Osteoblast (primary cell): ENCODE measurements at regions not wholly inside any gene's neighbourhood (a gene's known extent, or its start where the extent isn't known, plus 50 kb on each side); places are given as distances from the start of the nearest gene placed in this dataset.

Source experiments
- DNase-seq: peaks from one replicate; pipeline ENCODE4 v3.0.0; 2011; ENCODE audit warnings: low spot score, mixed read lengths; ENCODE audit not compliant: insufficient read length; ENCODE audit errors: missing footprints
- H2AFZ ChIP-seq: 2 replicates; pipeline ENCODE4 v1.6.0; 2011; ENCODE audit warnings: mild to moderate bottlenecking, low read length
- H3K27ac ChIP-seq: 2 replicates; pipeline ENCODE4 v1.5.1; 2011; ENCODE audit warnings: mild to moderate bottlenecking, low read depth, low read length, moderate library complexity
- H3K27me3 ChIP-seq: 2 replicates; pipeline ENCODE4 v1.6.0; 2012; ENCODE audit warnings: mild to moderate bottlenecking, control low read depth, inconsistent platforms, low read length, moderate library complexity; ENCODE audit not compliant: insufficient read depth
- H3K36me3 ChIP-seq: 2 replicates; pipeline ENCODE4 v1.5.1; 2011; ENCODE audit warnings: mild to moderate bottlenecking, low read length, control low read depth, moderate library complexity; ENCODE audit not compliant: insufficient read depth
- H3K4me1 ChIP-seq: 2 replicates; pipeline ENCODE4 v1.5.1; 2011; ENCODE audit warnings: mild to moderate bottlenecking, low read length, control low read depth, moderate library complexity; ENCODE audit not compliant: insufficient read depth
- H3K4me2 ChIP-seq: 2 replicates; pipeline ENCODE4 v1.6.0; 2011; ENCODE audit warnings: mild to moderate bottlenecking, low read length; ENCODE audit not compliant: insufficient read depth
- H3K4me3 ChIP-seq: fragments of 200-600 bp; sonication (generic); 3 replicates; pipeline ENCODE4 v1.5.1; 2012; ENCODE audit warnings: mild to moderate bottlenecking, low read length, inconsistent platforms; ENCODE audit not compliant: insufficient read depth
- H3K79me2 ChIP-seq: 2 replicates; pipeline ENCODE4 v1.6.0; 2012; ENCODE audit warnings: mild to moderate bottlenecking, low read length, control low read depth, inconsistent platforms; ENCODE audit not compliant: insufficient read depth
- H3K9me3 ChIP-seq: 2 replicates; pipeline ENCODE4 v1.5.1; 2011; ENCODE audit warnings: low read depth, low read length, control low read depth
- H4K20me1 ChIP-seq: 2 replicates; pipeline ENCODE4 v1.6.0; 2012; ENCODE audit warnings: mild to moderate bottlenecking, low read length, control low read depth; ENCODE audit not compliant: insufficient read depth
- TF ChIP-seq, protein P1 (sequence below): IDR thresholded peaks from 2 replicates; pipeline ENCODE4 v1.5.1; 2011; ENCODE audit warnings: mild to moderate bottlenecking, low read depth, low read length, moderate library complexity; ENCODE audit errors: extremely low read depth

DNA sequence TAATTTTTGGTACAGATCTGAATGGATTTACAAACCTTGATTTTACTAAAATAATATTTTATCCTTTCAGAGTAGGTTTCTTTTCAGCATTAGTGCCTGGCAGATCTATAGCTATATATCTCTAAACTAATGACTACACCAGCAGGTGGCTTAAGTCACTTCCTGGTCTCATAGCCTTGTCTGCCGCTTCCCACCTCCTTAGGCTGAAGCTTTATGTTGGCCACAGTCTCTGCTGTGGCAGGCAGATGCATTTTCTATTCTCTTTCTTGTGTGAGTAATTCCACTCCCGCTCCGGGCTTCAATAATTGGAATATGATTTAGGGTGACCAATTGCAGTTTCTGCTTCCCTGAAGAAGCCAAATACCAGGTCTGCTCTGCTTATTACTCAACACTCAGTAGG lies 226.8 kb upstream of the HS3ST5 start:
- DNase-seq: no peak
- no peaks in the 10 kb centered on the region for H3K27me3 ChIP-seq
- TF ChIP-seq, protein P1, sequence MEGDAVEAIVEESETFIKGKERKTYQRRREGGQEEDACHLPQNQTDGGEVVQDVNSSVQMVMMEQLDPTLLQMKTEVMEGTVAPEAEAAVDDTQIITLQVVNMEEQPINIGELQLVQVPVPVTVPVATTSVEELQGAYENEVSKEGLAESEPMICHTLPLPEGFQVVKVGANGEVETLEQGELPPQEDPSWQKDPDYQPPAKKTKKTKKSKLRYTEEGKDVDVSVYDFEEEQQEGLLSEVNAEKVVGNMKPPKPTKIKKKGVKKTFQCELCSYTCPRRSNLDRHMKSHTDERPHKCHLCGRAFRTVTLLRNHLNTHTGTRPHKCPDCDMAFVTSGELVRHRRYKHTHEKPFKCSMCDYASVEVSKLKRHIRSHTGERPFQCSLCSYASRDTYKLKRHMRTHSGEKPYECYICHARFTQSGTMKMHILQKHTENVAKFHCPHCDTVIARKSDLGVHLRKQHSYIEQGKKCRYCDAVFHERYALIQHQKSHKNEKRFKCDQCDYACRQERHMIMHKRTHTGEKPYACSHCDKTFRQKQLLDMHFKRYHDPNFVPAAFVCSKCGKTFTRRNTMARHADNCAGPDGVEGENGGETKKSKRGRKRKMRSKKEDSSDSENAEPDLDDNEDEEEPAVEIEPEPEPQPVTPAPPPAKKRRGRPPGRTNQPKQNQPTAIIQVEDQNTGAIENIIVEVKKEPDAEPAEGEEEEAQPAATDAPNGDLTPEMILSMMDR: no peak
- H4K20me1 ChIP-seq: no peaks in the 10 kb centered on the region
- no peak overlapping the region for H2AFZ ChIP-seq
- H3K9me3 ChIP-seq: no peaks in the 10 kb centered on the region
- no peak overlapping the region for H3K4me2 ChIP-seq
- no peaks in the 10 kb centered on the region for H3K4me1 ChIP-seq
- no peaks in the 10 kb centered on the region for H3K79me2 ChIP-seq
- no peak overlapping the region for H3K4me3 ChIP-seq
- no peak overlapping the region for H3K27ac ChIP-seq
- no peaks in the 10 kb centered on the region for H3K36me3 ChIP-seq

DNA sequence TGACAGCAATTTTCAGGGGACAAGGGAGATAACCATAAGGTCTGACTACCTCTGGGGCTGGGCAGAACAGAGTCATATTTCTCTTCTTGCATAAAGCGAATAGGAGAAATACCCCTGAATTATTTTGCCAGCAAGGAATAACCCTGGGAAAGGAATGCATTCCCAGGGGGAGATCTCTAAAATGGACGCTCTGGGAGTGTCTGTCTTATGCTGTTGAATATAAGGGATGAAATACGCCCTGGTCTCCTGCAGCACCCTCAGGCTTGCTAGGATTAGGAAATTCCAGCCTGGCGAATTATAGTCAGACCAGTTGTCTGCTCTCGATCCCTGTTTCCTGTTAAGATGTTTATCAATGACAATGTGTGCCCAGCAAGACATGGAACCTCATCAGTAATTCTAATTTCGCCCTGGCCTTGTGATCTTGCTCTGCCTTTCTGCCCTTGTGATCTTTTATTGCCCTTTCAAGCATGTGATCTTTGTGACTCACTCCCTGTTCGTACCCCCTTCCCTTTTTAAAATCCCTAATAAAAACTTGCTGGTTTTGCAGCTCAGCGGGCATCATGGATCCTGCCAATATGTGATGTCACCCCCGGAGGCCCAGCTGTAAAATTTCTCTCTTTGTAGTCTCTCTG lies 221.6 kb upstream of the HS3ST5 start:
- no peaks in the 10 kb centered on the region for H3K4me1 ChIP-seq
- H4K20me1 ChIP-seq: no peaks in the 10 kb centered on the region
- DNase-seq: no peak
- TF ChIP-seq, protein P1: no peak
- H3K4me3 ChIP-seq: no peak overlapping the region
- H3K27ac ChIP-seq: no peak overlapping the region
- H2AFZ ChIP-seq: no peak overlapping the region
- no peaks in the 10 kb centered on the region for H3K79me2 ChIP-seq
- H3K9me3 ChIP-seq: no peaks in the 10 kb centered on the region
- H3K36me3 ChIP-seq: no peaks in the 10 kb centered on the region
- no peak overlapping the region for H3K4me2 ChIP-seq
- no peaks in the 10 kb centered on the region for H3K27me3 ChIP-seq

DNA sequence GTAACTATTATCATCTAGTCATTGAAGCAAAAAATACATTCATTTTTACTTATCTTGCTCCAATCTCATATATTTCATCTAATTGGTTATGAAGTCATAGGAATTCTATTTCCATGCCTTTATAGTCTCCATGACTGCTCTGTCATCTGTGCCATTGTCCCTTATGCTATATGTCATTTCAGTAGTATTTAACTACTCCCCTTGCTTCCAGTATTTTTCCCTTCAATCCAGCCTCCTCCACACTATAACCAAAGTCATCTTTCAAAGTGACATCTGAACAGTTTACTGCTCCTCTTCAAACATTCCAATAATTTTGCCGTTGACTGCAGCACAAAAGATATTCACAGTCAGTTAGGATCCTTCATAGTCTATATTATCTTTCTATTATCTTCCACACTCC lies 216.6 kb upstream of the HS3ST5 start:
- H3K27me3 ChIP-seq: no peaks in the 10 kb centered on the region
- no peaks in the 10 kb centered on the region for H3K9me3 ChIP-seq
- H4K20me1 ChIP-seq: no peaks in the 10 kb centered on the region
- no peaks in the 10 kb centered on the region for H3K36me3 ChIP-seq
- no peak overlapping the region for H2AFZ ChIP-seq
- H3K79me2 ChIP-seq: no peaks in the 10 kb centered on the region
- H3K4me1 ChIP-seq: no peaks in the 10 kb centered on the region
- TF ChIP-seq, protein P1: no peak
- H3K4me3 ChIP-seq: no peak overlapping the region
- DNase-seq: no peak
- no peak overlapping the region for H3K4me2 ChIP-seq
- H3K27ac ChIP-seq: no peak overlapping the region

DNA sequence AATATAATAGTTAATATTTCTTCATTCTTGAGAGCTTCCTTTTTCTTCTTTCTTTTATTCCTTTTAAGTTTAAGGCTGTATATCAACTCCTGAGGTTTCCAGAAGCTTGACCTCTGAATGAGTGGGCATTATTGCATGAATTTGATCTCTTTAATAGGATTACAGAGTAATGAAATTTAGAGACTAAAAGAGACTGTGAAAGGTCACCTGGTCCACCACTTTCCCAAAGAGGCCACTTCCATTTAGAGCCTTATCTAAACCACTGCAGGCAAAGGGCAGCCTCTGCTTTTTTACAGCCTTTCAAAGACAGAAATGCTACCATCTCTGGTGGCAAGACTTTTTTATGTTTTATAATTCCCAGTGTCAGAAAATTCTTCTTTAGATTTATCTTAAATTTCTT lies 215.3 kb upstream of the HS3ST5 start:
- Histone ChIP-seq H3K27ac (no peak overlapping the region), H2AFZ (no peak overlapping the region), H4K20me1 (no peaks in the 10 kb centered on the region), H3K9me3 (no peaks in the 10 kb centered on the region), H3K79me2 (no peaks in the 10 kb centered on the region), H3K27me3 (no peaks in the 10 kb centered on the region), H3K4me2 (no peak overlapping the region), H3K4me1 (no peaks in the 10 kb centered on the region), H3K4me3 (no peak overlapping the region), H3K36me3 (no peaks in the 10 kb centered on the region)
- TF ChIP-seq, protein P1: no peak
- no peak for DNase-seq
